Fibroblast of lung (primary cell): ENCODE measurements at regions not wholly inside any gene's neighbourhood (a gene's known extent, or its start where the extent isn't known, plus 50 kb on each side); places are given as distances from the start of the nearest gene placed in this dataset.

Source experiments
- CTCF ChIP-seq, 2 donors: IDR thresholded peaks in 1 of 2; conservative IDR thresholded peaks in 1 of 2; 1 replicate in 1 of 2; 2 replicates in 1 of 2; pipeline ENCODE4 v1.5.1; 2011 to 2012; ENCODE audit warnings: low read length in 2 of 2, control low read depth in 1 of 2, inconsistent platforms in 1 of 2, low read depth in 1 of 2, mild to moderate bottlenecking in 1 of 2
- EZH2 ChIP-seq: IDR thresholded peaks from 2 replicates; pipeline ENCODE4 v1.5.1; 2012; ENCODE audit warnings: low read length, control low read depth, mild to moderate bottlenecking; ENCODE audit errors: missing control alignments

- TF ChIP-seq CTCF (conservative IDR thresholded peaks at IDR 0.05 in 1 of 2, IDR thresholded peaks at IDR 0.05 in 1 of 2; ENCODE audit: low read depth in 1 of 2, low read length in 2 of 2) (no peak), EZH2 (no peak)
Measured at GRCh38 chr9:111144741-111145140, 106.5 kb upstream of the LPAR1 start.
